GM23338 (cell line): ENCODE measurements at regions not wholly inside any gene's neighbourhood (a gene's known extent, or its start where the extent isn't known, plus 50 kb on each side); places are given as distances from the start of the nearest gene placed in this dataset.

Experiments
- ATAC-seq: fragments of 200-7000 bp; cut with Tn5 transposase; 3 replicates; pipeline ENCODE4 v1.9.1; 2020
- DNase-seq: peaks from one replicate; pipeline ENCODE4 v3.0.0-alpha.2; 2015; ENCODE audit warnings: low spot score
- H2AFZ ChIP-seq: fragments of 200-600 bp; sonication (generic); 2 replicates; pipeline ENCODE4 v1.8.0; 2016; ENCODE audit warnings: antibody characterized with exemption, mild to moderate bottlenecking, moderate library complexity
- H3F3A ChIP-seq: fragments of 200-600 bp; sonication (generic); replicated peaks from 2 replicates; pipeline ENCODE4 v1.8.0; 2017; ENCODE audit warnings: antibody characterized with exemption, mixed run types, low read depth
- H3K27ac ChIP-seq: fragments of 200-600 bp; sonication (generic); 2 replicates; pipeline ENCODE4 v1.6.1; 2016; ENCODE audit warnings: low read depth
- H3K27me3 ChIP-seq: fragments of 200-600 bp; sonication (generic); 2 replicates; pipeline ENCODE4 v1.8.0; 2016; ENCODE audit warnings: mild to moderate bottlenecking, mixed run types, moderate library complexity; ENCODE audit not compliant: insufficient read depth
- H3K36me3 ChIP-seq: fragments of 200-600 bp; sonication (generic); 2 replicates; pipeline ENCODE4 v1.8.0; 2016; ENCODE audit warnings: mild to moderate bottlenecking; ENCODE audit not compliant: insufficient read depth
- H3K4me1 ChIP-seq: fragments of 200-600 bp; sonication (generic); 2 replicates; pipeline ENCODE4 v1.8.0; 2016; ENCODE audit warnings: mild to moderate bottlenecking, moderate library complexity; ENCODE audit not compliant: insufficient read depth
- H3K4me2 ChIP-seq: fragments of 200-600 bp; sonication (generic); 2 replicates; pipeline ENCODE4 v1.7.1; 2017; ENCODE audit warnings: mixed run types
- H3K4me3 ChIP-seq: fragments of 200-600 bp; sonication (generic); 2 replicates; pipeline ENCODE4 v1.6.1; 2016; ENCODE audit warnings: mixed run types
- H3K79me2 ChIP-seq: fragments of 200-600 bp; sonication (generic); replicated peaks from 2 replicates; pipeline ENCODE4 v1.8.0; 2017; ENCODE audit warnings: mild to moderate bottlenecking; ENCODE audit not compliant: insufficient read depth
- H3K9me2 ChIP-seq: fragments of 200-600 bp; sonication (generic); 2 replicates; pipeline ENCODE4 v1.8.0; 2017; ENCODE audit not compliant: insufficient read depth
- H4K20me1 ChIP-seq: fragments of 200-600 bp; sonication (generic); replicated peaks from 2 replicates; pipeline ENCODE4 v1.8.0; 2017; ENCODE audit warnings: mild to moderate bottlenecking; ENCODE audit not compliant: insufficient read depth
- H3K27ac Mint-ChIP-seq: 2 replicates; pipeline ENCODE4 v1.8.0; 2020; ENCODE audit warnings: inconsistent platforms, mild to moderate bottlenecking, moderate library complexity, mixed read lengths
- H3K27me3 Mint-ChIP-seq: 3 replicates; pipeline ENCODE4 v1.8.0; 2022; ENCODE audit warnings: low read depth, mild to moderate bottlenecking, moderate library complexity, mixed read lengths, inconsistent platforms; ENCODE audit not compliant: insufficient read depth, poor library complexity
- H3K36me3 Mint-ChIP-seq: 3 replicates; pipeline ENCODE4 v1.8.0; 2021; ENCODE audit warnings: low read depth, mild to moderate bottlenecking, inconsistent platforms, moderate library complexity, mixed read lengths
- H3K4me1 Mint-ChIP-seq: 3 replicates; pipeline ENCODE4 v1.8.0; 2020; ENCODE audit warnings: mild to moderate bottlenecking, inconsistent platforms, mixed read lengths
- H3K4me3 Mint-ChIP-seq: 3 replicates; pipeline ENCODE4 v1.8.0; 2021; ENCODE audit warnings: moderate library complexity, mild to moderate bottlenecking, inconsistent platforms, mixed read lengths
- H3K9me3 Mint-ChIP-seq: 3 replicates; pipeline ENCODE4 v1.8.0; 2020; ENCODE audit warnings: moderate library complexity, mild to moderate bottlenecking, inconsistent platforms, mixed read lengths
- CTCF ChIP-seq, 2 experiments: fragments of 200-600 bp in 1 of 2; sonication (generic) in 1 of 2; conservative IDR thresholded peaks; 2 replicates each; pipeline versions ENCODE4 v1.5.1 to v1.6.1; 2016 to 2017; ENCODE audit warnings: antibody characterized with exemption in 2 of 2, low read depth in 2 of 2, mild to moderate bottlenecking in 2 of 2, moderate library complexity in 1 of 2
- ETS1 ChIP-seq: IDR thresholded peaks from 2 replicates; pipeline ENCODE4 v1.6.1; 2016; ENCODE audit warnings: antibody characterized with exemption
- EZH2 ChIP-seq: fragments of 200-600 bp; sonication (generic); IDR thresholded peaks from one replicate; pipeline ENCODE4 v1.8.0; 2017; ENCODE audit warnings: antibody characterized with exemption, mild to moderate bottlenecking, low read depth; ENCODE audit not compliant: unreplicated experiment
- EZH2phosphoT487 ChIP-seq: fragments of 200-600 bp; sonication (generic); IDR thresholded peaks from one replicate; pipeline ENCODE4 v1.8.1; 2018; ENCODE audit warnings: antibody characterized with exemption; ENCODE audit not compliant: unreplicated experiment
- JUNB ChIP-seq: IDR thresholded peaks from one replicate; pipeline ENCODE4 v1.6.1; 2016; ENCODE audit warnings: antibody characterized with exemption; ENCODE audit not compliant: unreplicated experiment
- NANOG ChIP-seq: IDR thresholded peaks from 2 replicates; pipeline ENCODE4 v1.6.1; 2016; ENCODE audit warnings: antibody characterized with exemption, borderline replicate concordance
- POLR2AphosphoS5 ChIP-seq: IDR thresholded peaks from 2 replicates; pipeline ENCODE4 v1.6.1; 2016; ENCODE audit warnings: antibody characterized with exemption, low read depth
- REST ChIP-seq: IDR thresholded peaks from one replicate; pipeline ENCODE4 v1.6.1; 2018; ENCODE audit warnings: antibody characterized with exemption; ENCODE audit not compliant: unreplicated experiment
- STAT1 ChIP-seq: IDR thresholded peaks from one replicate; pipeline ENCODE4 v1.6.1; 2016; ENCODE audit warnings: antibody characterized with exemption; ENCODE audit not compliant: unreplicated experiment
- ZNF331 ChIP-seq: fragments of 250-450 bp; sonication (Bioruptor Pico); IDR thresholded peaks from 2 replicates; pipeline ENCODE4 v1.5.0; 2020; ENCODE audit warnings: low read depth, mild to moderate bottlenecking, moderate library complexity
- TF ChIP-seq, protein P1 (sequence below): fragments of 250-450 bp; sonication (Bioruptor Pico); IDR thresholded peaks from 2 replicates; pipeline ENCODE4 v1.5.0; 2020; ENCODE audit warnings: mild to moderate bottlenecking, moderate library complexity

DNA sequence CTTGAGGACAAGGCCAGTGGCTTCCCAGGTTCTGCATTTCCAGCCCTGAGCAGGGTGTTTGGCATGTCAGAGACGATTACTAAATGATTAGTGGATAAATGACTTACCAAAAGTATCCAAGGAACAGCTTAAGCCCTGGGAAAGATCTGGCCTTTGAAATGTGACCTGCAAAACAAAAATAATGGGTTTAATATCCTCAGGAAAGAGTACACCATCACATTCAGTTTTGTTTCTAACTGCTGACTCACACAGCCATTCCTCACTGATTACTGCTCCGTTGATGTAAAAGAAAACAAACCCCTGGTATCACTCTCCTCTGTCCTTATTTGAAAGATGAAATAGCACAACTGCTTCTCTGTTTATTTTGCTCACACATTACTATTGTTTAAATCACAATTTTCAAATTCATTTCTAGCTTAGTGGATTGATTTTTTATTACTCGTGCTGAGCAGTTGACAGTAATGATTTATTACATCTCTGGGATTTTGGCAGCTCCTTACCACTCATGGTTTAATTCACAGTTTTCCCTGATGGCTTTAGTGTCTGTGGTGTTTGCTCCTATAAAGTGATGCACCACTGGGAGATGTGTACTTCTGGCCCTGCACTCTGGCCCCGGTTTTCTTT lies 117.0 kb downstream of the CBLL2 start (continued):
- TF ChIP-seq STAT1 (no peak), ETS1 (no peak), EZH2 (no peak), ZNF331 (CRISPR knock-in tag) (no peak), NANOG (no peak), CTCF (conservative IDR thresholded peaks at IDR 0.05; ENCODE audit: low read depth in 2 of 2) (no peak), EZH2phosphoT487 (no peak), JUNB (no peak)

DNA sequence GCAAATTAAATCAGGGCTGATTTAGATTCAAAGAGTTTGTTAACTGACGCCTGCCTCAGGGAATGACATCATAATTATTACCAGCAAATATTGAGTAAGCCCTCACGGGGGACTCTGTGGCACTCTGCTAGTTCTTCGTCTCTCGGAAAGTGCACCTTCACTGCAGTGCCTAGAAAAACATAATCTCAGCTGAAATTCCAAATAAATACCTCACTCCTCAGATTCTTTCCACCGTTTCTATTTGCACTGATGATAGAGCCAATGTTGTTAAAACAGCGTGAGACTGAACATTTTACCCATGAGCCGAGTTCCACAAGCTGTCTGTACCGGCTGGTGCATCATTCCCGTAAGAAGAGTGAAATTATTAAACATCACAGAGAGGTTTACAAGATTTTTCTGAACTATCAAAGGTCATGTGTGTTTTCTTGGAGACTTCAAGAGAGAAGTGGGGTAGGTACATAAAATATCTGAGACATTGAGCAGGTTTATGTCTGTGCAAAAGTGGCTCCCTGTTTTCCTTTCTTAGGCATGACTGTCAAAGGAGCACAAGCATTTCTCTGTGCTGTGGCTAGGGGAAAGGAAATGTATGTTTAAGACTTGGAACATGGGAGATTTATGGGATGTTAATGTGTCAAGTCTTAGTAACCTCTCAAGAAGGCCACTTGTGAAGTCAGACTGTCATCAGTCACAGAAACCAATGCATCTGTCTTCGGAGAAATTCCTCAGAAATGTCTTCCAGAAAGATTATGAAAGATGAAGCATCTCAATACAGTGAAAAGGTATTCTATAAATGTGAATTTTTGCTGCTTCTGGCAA lies 119.6 kb downstream of the CBLL2 start:
- H3K27ac Mint-ChIP-seq: no peak overlapping the region
- no peaks in the 10 kb centered on the region for H3F3A ChIP-seq
- H3K4me2 ChIP-seq: no peak overlapping the region
- H3K36me3 Mint-ChIP-seq: no peaks in the 10 kb centered on the region
- no peaks in the 10 kb centered on the region for H3K27me3 ChIP-seq
- no peaks in the 10 kb centered on the region for H4K20me1 ChIP-seq
- no peaks in the 10 kb centered on the region for H3K79me2 ChIP-seq
- H3K4me3 Mint-ChIP-seq: no peak overlapping the region
- no peaks in the 10 kb centered on the region for H3K9me3 Mint-ChIP-seq
- no peaks in the 10 kb centered on the region for H3K9me2 ChIP-seq
- no peak overlapping the region for H3K27ac ChIP-seq
- H3K4me1 Mint-ChIP-seq: no peaks in the 10 kb centered on the region; the same call in 2 of the 3 replicates
- no peaks in the 10 kb centered on the region for H3K4me1 ChIP-seq
- ATAC-seq (no peak), DNase-seq (no peak)
- H3K36me3 ChIP-seq: no peaks in the 10 kb centered on the region
- H3K27me3 Mint-ChIP-seq: peaks cover 2% of the 10 kb centered on the region
- H3K4me3 ChIP-seq: no peak overlapping the region
- no peak overlapping the region for H2AFZ ChIP-seq
- TF ChIP-seq, protein P1, sequence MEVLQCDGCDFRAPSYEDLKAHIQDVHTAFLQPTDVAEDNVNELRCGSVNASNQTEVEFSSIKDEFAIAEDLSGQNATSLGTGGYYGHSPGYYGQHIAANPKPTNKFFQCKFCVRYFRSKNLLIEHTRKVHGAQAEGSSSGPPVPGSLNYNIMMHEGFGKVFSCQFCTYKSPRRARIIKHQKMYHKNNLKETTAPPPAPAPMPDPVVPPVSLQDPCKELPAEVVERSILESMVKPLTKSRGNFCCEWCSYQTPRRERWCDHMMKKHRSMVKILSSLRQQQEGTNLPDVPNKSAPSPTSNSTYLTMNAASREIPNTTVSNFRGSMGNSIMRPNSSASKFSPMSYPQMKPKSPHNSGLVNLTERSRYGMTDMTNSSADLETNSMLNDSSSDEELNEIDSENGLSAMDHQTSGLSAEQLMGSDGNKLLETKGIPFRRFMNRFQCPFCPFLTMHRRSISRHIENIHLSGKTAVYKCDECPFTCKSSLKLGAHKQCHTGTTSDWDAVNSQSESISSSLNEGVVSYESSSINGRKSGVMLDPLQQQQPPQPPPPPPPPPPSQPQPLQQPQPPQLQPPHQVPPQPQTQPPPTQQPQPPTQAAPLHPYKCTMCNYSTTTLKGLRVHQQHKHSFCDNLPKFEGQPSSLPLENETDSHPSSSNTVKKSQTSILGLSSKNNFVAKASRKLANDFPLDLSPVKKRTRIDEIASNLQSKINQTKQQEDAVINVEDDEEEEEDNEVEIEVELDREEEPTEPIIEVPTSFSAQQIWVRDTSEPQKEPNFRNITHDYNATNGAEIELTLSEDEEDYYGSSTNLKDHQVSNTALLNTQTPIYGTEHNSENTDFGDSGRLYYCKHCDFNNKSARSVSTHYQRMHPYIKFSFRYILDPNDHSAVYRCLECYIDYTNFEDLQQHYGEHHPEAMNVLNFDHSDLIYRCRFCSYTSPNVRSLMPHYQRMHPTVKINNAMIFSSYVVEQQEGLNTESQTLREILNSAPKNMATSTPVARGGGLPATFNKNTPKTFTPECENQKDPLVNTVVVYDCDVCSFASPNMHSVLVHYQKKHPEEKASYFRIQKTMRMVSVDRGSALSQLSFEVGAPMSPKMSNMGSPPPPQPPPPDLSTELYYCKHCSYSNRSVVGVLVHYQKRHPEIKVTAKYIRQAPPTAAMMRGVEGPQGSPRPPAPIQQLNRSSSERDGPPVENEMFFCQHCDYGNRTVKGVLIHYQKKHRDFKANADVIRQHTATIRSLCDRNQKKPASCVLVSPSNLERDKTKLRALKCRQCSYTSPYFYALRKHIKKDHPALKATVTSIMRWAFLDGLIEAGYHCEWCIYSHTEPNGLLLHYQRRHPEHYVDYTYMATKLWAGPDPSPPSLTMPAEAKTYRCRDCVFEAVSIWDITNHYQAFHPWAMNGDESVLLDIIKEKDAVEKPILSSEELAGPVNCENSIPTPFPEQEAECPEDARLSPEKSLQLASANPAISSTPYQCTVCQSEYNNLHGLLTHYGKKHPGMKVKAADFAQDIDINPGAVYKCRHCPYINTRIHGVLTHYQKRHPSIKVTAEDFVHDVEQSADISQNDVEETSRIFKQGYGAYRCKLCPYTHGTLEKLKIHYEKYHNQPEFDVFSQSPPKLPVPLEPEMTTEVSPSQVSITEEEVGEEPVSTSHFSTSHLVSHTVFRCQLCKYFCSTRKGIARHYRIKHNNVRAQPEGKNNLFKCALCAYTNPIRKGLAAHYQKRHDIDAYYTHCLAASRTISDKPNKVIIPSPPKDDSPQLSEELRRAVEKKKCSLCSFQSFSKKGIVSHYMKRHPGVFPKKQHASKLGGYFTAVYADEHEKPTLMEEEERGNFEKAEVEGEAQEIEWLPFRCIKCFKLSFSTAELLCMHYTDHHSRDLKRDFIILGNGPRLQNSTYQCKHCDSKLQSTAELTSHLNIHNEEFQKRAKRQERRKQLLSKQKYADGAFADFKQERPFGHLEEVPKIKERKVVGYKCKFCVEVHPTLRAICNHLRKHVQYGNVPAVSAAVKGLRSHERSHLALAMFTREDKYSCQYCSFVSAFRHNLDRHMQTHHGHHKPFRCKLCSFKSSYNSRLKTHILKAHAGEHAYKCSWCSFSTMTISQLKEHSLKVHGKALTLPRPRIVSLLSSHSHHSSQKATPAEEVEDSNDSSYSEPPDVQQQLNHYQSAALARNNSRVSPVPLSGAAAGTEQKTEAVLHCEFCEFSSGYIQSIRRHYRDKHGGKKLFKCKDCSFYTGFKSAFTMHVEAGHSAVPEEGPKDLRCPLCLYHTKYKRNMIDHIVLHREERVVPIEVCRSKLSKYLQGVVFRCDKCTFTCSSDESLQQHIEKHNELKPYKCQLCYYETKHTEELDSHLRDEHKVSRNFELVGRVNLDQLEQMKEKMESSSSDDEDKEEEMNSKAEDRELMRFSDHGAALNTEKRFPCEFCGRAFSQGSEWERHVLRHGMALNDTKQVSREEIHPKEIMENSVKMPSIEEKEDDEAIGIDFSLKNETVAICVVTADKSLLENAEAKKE (CRISPR knock-in tag): no peak
- TF ChIP-seq EZH2: no peak
- TF ChIP-seq REST: no peak
- no peak for TF ChIP-seq STAT1
- no peak for TF ChIP-seq POLR2AphosphoS5
